ENCODE measurements at regions not wholly inside any gene's neighbourhood (a gene's known extent, or its start where the extent isn't known, plus 50 kb on each side); places are given as distances from the start of the nearest gene placed in this dataset.
"Not testable (repeated sequence)": the region's sequence is repeated elsewhere in the genome, so short reads cannot be mapped to it uniquely, and the experiment has no call there.

DNA sequence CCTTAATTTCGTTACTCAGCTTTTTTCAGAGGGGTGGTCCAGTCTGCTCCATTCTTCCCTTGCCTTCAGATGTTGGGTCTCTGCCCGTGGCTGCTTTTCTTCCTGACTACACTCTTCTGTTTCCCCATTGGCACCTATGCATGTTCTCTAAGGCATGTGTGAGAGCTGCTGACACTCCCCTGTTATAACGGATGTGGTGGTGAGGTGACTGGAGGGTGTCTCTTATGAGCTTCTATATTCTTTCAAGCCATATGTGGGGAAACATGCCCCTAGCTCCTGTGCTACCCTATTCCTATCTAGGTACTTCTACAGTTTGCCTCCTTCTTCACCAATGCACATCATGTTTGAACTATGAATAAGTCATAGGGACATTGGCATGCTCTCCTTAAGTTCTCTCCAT lies 643.2 kb downstream of the RPL10L start:
- DNase-seq = no peak
- intact Hi-C loops (cut with DNase I) = no loop called here
- ATAC-seq (ENCODE audit: poor library complexity) = no peak

DNA sequence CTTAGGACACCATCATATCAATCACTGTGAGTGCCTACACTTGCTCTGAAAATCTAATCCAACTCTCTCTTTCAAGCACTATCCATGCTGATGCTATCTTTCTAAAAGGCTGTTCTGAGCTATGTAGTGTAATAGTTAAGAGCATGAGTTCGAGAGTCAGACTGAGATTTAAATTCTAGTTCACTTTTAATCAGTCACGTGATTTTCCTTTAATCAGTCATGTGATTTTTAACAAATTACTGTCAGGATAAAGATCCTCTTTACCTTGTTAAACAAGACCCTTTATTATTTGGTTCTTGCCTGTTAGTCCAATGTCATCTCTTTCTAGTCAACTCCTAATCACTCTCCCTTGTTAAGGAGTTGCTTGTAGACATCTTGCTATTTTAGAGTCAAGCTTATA lies 653.0 kb downstream of the RPL10L start:
- no peak for DNase-seq
- intact Hi-C loops (cut with DNase I) = no loop called here
- no peak for ATAC-seq (ENCODE audit: poor library complexity)

DNA sequence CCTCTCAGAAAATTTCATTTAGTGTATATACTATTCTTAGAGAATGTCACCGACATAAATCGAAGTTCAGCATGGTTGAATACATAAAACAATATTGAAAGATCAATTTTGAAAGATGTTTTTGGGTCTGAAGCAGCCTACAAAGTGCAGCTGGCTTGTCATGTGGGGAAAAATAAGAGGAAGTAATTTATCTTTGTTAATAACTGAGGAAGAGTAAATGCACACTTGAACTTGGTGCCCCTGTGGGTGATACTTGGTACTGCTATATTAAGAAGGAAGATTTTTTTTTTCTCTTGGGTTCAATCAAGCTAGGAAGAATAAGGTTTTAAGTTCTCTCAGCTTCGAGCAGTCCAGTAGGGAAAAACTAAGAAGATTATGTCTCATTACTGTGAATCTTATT lies 661.3 kb downstream of the RPL10L start:
- no peak for DNase-seq
- intact Hi-C loops (cut with DNase I) = no loop called here
- no peak for ATAC-seq (ENCODE audit: poor library complexity)

GRCh38 chr14:45976001-45976400 lies 675.6 kb downstream of the RPL10L start:
- intact Hi-C loops (cut with DNase I) = no loop called here
- DNase-seq (no peak), ATAC-seq (ENCODE audit: poor library complexity) (no peak)

DNA sequence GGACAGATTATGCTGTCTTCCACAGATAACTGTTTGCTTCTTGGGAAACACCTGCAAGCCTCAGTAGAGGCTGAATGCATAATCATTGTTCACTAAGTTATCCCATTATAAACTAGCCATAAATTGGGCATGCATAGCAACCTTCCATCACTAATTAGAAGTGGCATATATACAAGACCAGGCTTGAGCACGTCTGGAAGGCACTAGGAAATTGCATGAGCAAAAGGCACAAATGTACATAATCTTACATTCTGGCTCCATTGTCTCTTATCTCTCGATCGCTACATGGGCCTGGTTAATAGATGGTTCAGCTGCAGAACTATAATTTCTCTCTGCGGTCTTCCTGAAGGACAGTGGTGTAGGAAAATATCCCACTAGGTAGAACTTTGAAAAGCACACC lies 679.2 kb downstream of the RPL10L start:
- intact Hi-C loops (cut with DNase I) = no loop called here
- no peak for ATAC-seq (ENCODE audit: poor library complexity)
- no peak for DNase-seq

- ATAC-seq (ENCODE audit: poor library complexity) = no peak
- intact Hi-C loops (cut with DNase I) = no loop called here
Observed at GRCh38 chr14:45970621-45971020, 681.0 kb downstream of the RPL10L start.

DNA sequence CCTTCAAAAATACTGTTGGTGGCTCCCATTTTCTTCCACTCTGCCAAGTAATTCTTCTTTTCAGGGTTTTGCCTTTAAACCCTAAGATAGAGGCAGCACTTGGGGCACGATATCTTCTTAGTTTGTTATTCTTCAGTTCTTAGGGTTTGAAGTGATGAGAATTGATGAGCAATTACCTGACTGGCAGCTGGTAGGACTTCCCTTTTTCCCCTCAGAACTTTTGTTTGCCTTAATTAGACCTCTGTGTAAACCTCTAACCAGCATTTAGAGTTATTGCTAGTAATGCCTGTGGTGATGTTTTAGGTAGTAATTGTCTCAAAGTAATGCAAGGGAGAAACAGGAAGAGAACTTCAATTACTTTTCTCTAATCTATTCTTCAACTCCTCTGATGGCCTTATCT lies 683.5 kb downstream of the RPL10L start:
- intact Hi-C loops (cut with DNase I) = no loop called here
- no peak for ATAC-seq (ENCODE audit: poor library complexity)
- DNase-seq = no peak

More at GRCh38 chr14:45970621-45971020, 681.0 kb downstream of the RPL10L start:
- no peak for DNase-seq

GRCh38 chr14:45949479-45949878 lies 696.5 kb upstream of the MIS18BP1 start:
- no peak for DNase-seq
- intact Hi-C loops (cut with DNase I) = no loop called here
- ATAC-seq (ENCODE audit: poor library complexity) = no peak

GRCh38 chr14:45947830-45948229 lies 694.8 kb upstream of the MIS18BP1 start:
- no peak for ATAC-seq (ENCODE audit: poor library complexity)
- DNase-seq = no peak
- intact Hi-C loops (cut with DNase I) = no loop called here

DNA sequence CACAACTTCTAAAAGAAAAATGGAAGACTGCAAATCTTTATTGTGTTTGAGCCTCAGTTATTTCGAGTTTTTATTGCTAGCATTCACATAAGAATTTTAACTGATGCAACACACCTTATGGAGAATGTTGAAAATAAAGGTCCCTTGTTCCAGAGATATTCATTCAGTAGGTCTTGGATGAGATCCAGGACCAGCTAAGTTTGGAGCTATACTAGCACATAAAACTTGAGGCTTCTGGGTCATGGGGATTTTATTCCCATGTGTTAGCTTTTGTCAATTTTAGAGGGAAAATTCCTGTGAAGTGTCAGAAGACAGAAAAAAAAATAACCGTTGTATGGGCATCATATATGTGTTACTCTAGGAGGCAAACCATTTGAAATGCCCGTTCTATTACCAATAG lies 693.2 kb upstream of the MIS18BP1 start:
- ATAC-seq (ENCODE audit: poor library complexity) (no peak), DNase-seq (no peak)
- intact Hi-C loops (cut with DNase I) = no loop called here

DNA sequence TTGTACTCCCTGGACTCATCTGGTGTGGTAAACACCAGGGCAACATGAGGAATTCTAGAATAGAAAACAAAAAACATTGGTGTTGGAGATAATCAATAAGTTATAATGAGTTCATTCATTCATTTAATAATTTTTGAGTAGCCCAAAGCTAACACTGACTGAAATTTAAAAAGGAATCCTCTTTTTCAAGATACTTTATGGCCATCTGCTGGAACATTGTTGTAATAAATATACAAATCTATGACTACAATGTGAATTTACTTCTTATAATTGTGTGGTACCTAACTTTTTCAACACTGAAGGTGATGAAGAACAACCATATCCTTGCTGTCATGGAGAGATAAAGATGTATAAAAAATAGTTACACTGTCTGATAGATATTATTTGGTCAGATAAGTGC lies 687.3 kb upstream of the MIS18BP1 start:
- intact Hi-C loops (cut with DNase I) = no loop called here
- ATAC-seq (ENCODE audit: poor library complexity) = no peak
- no peak for DNase-seq

DNA sequence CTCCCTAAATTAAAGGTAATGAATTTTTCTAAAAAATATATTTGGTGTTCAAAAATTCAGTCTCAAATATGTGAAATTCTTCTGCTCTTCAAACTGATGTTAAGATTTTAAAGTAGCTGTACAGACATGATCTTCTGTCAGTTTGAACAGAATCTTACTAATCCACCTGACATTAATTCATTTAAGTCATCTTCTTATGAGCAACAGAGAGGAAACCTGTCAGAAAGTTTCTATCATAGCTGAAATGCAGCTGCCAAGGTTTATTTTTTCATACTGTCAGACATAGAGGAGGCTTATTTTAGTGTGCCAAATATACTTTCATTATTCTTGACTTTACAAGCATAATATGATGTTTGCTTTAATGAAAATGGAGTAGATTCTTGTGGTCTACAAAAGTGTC lies 686.6 kb upstream of the MIS18BP1 start:
- no peak for DNase-seq
- intact Hi-C loops (cut with DNase I) = no loop called here
- ATAC-seq (ENCODE audit: poor library complexity) = no peak

DNA sequence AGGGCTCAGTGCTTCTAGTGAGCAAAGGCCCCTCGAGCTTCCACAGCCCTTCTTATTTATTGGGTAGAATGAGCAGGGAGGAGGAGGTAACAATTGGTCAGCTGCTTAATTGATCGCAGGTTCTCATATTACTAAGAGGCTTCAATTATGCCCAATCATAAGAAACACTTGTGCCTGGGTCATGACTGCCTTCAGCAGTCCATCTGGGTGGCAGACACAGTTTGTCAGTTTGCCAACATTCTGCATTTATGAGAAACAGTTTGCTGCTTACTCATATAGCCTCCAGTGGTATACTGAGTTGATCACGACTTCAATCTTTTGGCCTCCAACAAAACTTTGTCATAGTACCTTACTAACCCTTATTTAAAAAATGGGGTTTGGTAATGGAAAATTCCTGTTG lies 667.0 kb upstream of the MIS18BP1 start:
- DNase-seq; intact Hi-C loops (cut with DNase I); ATAC-seq (ENCODE audit: poor library complexity): not testable (repeated sequence)

- no peak for DNase-seq
- no peak for ATAC-seq (ENCODE audit: poor library complexity)
- intact Hi-C loops (cut with DNase I) = no loop called here
Observed at GRCh38 chr14:45916340-45916953, 663.4 kb upstream of the MIS18BP1 start.

DNA sequence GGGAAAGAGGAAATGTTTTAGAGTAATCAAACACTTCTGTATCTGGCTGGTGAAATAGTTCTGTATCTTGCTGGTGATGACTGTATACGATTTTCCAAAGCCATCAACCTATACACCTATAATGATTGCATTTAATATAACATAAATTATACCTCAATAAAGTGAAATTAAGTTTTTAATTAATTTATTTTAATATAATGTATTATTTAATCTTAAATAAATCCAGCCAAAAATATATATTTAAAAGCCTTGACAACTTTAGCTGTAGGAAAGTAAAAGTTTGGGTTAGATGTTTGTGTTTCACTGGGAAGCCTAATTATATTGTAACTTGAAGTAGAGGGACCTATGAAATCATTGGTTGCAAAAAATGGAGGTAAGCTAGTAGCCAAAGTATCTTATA lies 654.8 kb upstream of the MIS18BP1 start:
- intact Hi-C loops (cut with DNase I) = no loop called here
- ATAC-seq (ENCODE audit: poor library complexity) = no peak
- no peak for DNase-seq

GRCh38 chr14:45906257-45906656 lies 653.3 kb upstream of the MIS18BP1 start:
- DNase-seq = no peak
- intact Hi-C loops (cut with DNase I) = no loop called here

GRCh38 chr14:45905672-45906071 lies 652.7 kb upstream of the MIS18BP1 start:
- DNase-seq (no peak), ATAC-seq (ENCODE audit: poor library complexity) (no peak)
- intact Hi-C loops (cut with DNase I) = no loop called here

More at GRCh38 chr14:45906257-45906656, 653.3 kb upstream of the MIS18BP1 start:
- no peak for ATAC-seq (ENCODE audit: poor library complexity)

GRCh38 chr14:45904314-45904713 lies 651.3 kb upstream of the MIS18BP1 start:
- intact Hi-C loops (cut with DNase I) = no loop called here
- DNase-seq (no peak), ATAC-seq (ENCODE audit: poor library complexity) (no peak)

DNA sequence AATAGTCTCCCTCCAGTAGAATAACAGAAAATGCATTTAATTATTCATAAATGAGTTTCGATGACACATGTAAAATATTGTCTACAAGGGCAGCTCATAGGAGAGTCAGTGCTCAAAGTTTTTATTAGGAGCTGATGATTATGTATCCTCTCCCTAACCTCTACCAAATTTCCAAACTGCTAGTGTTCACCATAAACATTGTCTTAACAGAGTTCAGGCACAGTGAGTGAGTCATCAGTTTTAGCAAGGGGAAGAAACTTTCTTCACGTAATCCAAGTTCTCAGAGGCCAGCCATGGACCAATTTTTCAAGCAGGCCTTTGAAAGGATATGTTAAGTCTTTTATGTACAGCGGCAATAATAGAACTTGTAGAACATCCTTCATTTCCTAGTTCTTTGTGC lies 649.2 kb upstream of the MIS18BP1 start:
- no peak for DNase-seq
- ATAC-seq (ENCODE audit: poor library complexity) = no peak
- intact Hi-C loops (cut with DNase I) = no loop called here

GRCh38 chr14:45897439-45897838 lies 644.4 kb upstream of the MIS18BP1 start:
- intact Hi-C loops (cut with DNase I) = no loop called here
- ATAC-seq (ENCODE audit: poor library complexity) (no peak), DNase-seq (no peak)

DNA sequence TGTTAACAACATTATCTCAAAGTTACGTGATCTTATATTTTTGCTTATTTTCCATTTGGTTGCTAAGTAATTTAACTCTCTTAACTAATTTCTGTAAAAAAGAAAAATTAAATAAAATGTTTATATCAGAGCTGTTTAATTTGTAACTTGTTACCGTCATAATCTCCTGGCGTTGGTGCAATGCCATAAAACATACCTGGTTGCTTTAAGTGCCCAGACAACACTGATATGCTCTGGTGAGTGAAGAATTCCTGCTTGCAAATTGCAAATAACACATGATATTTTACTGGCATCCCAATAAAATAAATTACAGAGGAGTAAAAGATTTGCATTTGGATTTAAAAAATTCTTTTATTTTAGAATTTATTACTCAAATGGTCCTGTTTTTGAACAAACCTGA lies 640.1 kb upstream of the MIS18BP1 start:
- ATAC-seq (ENCODE audit: poor library complexity) = no peak
- intact Hi-C loops (cut with DNase I) = no loop called here
- DNase-seq = no peak
